ENCODE measurements at regions not wholly inside any gene's neighbourhood (a gene's known extent, or its start where the extent isn't known, plus 50 kb on each side); places are given as distances from the start of the nearest gene placed in this dataset.

DNA sequence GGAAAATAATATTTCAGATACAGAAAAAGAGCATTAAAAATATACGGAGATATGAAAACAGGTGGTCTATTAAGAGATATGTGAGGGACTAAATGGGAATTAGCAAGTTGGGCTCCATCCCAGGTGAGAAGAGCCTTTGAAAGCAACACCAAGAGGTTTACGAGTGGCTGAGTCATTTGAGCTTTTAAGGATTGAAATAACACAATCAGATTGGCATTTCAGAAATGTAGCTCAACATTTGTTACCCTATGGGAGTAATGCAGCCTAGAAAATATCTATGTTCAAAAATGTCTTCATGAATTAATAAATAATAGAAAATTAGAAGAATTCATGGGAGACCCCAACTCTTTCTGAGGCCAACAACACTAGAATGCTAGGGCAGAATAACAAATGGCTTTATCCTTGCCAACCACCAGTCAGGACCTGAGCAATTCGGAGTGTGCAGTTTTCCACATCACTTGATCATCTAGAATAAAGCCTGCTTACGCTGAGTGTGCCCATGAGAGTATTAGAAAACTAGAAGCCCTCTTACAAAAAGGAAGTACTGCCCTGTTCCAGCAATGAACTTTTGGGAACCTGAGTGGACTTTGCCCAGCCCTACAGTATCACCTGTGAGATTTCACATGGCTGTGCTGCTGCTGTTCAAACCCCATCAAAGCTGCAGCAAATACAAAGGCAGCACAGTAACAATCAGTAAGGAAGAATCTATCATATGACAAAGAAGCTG, 538.0 kb upstream of the CAMK1G start:
- TF ChIP-seq, protein P1, sequence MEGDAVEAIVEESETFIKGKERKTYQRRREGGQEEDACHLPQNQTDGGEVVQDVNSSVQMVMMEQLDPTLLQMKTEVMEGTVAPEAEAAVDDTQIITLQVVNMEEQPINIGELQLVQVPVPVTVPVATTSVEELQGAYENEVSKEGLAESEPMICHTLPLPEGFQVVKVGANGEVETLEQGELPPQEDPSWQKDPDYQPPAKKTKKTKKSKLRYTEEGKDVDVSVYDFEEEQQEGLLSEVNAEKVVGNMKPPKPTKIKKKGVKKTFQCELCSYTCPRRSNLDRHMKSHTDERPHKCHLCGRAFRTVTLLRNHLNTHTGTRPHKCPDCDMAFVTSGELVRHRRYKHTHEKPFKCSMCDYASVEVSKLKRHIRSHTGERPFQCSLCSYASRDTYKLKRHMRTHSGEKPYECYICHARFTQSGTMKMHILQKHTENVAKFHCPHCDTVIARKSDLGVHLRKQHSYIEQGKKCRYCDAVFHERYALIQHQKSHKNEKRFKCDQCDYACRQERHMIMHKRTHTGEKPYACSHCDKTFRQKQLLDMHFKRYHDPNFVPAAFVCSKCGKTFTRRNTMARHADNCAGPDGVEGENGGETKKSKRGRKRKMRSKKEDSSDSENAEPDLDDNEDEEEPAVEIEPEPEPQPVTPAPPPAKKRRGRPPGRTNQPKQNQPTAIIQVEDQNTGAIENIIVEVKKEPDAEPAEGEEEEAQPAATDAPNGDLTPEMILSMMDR (IDR thresholded peaks at IDR 0.05; ENCODE audit: insufficient read depth, low read depth, low read length), result no peak
- TF ChIP-seq EZH2 (IDR thresholded peaks at IDR 0.05; ENCODE audit: insufficient read depth, low read length), result no peak
